ENCODE measurements at regions not wholly inside any gene's neighbourhood (a gene's known extent, or its start where the extent isn't known, plus 50 kb on each side); places are given as distances from the start of the nearest gene placed in this dataset.

DNA sequence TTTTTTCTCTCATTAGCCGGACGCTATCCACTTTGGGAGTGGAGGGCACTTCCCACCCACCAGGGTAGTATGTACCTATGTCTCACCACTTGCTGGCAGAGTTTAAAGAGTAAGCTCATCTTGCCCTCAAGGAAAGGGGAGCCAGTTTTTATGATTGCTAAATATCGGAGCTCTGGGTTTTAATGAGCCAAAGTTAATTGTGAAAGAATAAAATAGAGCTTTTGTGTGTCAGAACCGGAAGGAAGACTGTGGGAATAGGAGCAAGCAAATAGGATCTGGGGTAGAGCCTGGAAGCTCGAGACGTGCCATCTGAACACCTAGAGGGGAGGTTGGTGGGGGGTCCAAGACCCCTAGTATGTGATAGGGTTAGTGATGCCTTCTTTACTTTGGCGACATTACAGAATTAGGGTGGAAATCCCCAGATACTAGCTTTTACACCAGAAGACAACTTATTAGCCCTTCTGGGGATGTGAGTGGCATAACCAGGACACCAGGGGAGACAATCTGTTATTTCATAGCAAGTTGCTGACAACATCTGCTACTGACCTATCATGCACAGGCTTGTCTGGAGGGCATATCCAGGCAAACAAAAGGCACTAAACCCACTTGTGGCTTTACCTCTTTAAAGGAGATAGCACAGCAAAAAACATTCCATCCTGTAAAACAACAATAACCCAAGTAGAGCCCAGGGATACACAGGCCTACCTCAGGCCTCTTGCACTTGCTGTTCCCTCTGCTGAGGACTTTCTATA is 333.8 kb downstream of the ZNF621 start:
- no peak overlapping the region for H3K27ac ChIP-seq (ENCODE audit: low read depth, low read length)
- WGBS, 3 donors = 76 to 91% (median 85%) methylated on average over 7 of the region's 7 CpGs

GRCh38 chr3:40862946-40863345 is 336.4 kb upstream of the CTNNB1 start:
- no peak overlapping the region for H3K27ac ChIP-seq (ENCODE audit: low read depth, low read length)
- WGBS, 3 donors = 93 to 100% (median 96%) methylated on average over 2 of the region's 2 CpGs

DNA sequence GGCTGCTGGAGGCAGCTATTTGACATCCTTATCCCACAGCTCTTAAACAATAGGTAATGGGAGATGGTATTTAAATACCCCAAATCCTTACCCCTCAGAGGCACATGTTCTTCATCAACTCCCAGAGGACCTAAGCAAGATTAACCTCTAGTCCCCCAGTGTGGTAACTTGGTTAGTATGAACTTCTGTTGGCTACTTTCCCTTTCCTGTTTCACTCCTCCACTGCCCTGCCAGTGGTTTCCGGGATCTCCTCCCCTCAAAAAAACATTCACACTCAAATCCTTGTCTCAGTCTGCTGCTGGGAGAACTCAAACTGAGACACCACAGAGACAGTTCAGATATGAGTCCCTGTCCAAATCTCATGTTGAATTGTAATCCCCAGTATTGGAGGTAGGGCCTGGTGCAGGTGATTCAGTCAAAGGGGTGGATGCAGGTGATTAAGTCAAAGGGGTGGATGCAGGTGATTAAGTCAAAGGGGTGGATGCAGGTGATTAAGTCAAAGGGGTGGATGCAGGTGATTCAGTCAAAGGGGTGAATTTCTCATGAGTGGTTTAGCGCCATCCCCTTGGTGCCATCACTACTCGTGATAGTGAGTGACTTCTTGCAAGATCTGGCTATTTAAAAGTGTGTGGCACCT is 335.0 kb upstream of the CTNNB1 start:
- H3K27ac ChIP-seq (ENCODE audit: low read depth, low read length) = no peak overlapping the region
- 88 to 93% (median 89%) methylated on average over 3 of the region's 3 CpGs for WGBS, 3 donors

DNA sequence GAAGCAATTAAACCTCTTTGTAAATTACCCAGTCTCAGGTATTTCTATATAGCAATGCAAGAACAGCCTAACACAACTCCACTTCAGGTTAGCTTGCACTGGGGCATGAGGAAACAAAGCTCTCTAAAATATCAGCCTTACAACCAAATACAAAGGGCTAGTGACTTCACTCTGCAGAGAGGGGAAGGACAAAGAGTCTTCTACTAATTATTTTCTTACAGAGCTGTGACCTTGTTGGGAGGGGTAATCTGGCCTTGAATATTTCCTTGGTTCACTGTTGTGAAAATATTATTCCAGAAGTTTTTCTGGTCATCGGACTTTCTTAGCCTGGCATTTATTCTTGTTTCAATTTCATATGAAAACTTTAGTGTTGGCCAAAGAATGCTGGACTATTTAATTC is 334.4 kb upstream of the CTNNB1 start:
- WGBS, 3 donors = 53 to 60% (median 55%) methylated on average over 1 of the region's 1 CpG
- no peak overlapping the region for H3K27ac ChIP-seq (ENCODE audit: low read depth, low read length)

DNA sequence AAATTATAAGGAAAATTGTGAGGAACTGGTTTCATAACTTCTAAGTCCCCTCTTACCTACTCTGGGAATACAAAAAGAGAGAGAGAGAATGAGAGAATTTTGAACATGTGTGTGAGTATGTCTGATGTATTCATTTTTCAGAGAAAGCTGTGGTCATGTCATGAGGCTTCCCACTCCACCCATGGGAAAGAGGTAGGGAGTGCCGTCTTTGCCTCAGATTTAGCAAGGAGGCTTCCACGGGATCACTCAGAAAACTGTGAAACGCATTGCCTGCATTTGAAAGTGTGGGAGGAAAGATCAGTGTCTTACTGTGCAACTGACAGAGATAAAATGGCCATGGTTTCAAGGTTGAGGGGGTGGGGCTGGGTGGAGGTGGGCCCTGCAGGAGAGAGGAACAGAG is 331.5 kb upstream of the CTNNB1 start:
- WGBS, 3 donors = 80 to 81% (median 81%) methylated on average over 3 of the region's 3 CpGs
- no peak overlapping the region for H3K27ac ChIP-seq (ENCODE audit: low read depth, low read length)

DNA sequence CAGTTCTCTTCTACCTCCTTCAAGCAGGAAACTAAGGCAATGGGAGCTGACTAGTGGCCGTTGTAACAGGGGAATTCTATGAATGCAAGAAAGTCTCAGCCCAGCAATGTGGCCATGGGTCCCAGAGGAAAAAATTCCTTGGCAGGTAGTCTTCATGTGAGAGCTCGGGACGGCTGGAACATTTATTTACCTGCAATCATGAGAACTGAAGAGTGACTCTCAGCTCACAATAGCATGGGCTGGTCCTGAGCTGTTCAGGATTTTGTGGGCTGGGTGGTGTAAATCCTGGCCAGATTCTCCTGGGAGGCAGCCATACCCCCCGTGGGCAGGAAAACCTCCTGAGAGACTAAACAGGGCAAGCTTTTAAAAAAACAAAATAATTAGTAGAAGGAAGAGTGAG is 330.3 kb upstream of the CTNNB1 start:
- H3K27ac ChIP-seq (ENCODE audit: low read depth, low read length) = no peak overlapping the region
- WGBS, 3 donors = 63 to 67% (median 67%) methylated on average over 4 of the region's 4 CpGs

- H3K27ac ChIP-seq (ENCODE audit: low read depth, low read length) = no peak overlapping the region
- 72 to 86% (median 80%) methylated on average over 2 of the region's 2 CpGs for WGBS, 3 donors
Observed at GRCh38 chr3:40869939-40870338, 329.4 kb upstream of the CTNNB1 start.

GRCh38 chr3:40871394-40871793 is 327.9 kb upstream of the CTNNB1 start:
- WGBS, 3 donors = 61 to 83% (median 71%) methylated on average over 4 of the region's 4 CpGs
- no peak overlapping the region for H3K27ac ChIP-seq (ENCODE audit: low read depth, low read length)

DNA sequence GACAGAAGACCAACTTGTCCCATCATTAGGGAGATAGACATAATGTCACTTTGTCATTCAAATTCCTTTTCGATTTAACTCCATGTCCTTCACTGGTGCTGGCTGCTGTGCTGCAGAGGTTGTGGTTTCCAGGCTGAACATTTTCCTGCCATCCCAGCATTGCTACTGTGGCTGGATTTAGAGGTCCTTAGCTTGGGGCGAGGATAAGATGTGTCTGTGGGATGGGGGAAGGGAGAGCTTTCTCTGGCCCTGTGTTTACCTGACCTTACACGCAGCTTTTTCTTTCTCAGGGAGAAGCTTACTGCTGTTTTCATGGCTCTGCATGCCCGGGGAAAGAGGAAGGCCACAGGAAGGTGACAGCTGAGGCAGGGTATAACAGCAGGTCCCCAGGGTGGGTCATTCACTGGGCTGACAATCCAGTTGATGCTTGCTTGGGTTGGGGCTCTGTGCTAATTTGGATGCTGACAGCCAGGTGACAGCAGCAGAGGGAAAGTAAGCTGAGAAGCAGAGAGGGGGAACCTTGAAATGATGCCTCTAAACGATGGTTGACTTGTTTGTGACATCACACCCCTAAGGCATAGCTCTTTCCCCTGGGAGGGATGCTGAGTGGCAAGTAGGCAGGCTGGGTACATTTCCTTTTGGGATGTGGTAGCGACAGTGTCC is 326.9 kb upstream of the CTNNB1 start:
- H3K27ac ChIP-seq (ENCODE audit: low read depth, low read length) = no peak overlapping the region
- 60 to 82% (median 74%) methylated on average over 6 of the region's 6 CpGs for WGBS, 3 donors

DNA sequence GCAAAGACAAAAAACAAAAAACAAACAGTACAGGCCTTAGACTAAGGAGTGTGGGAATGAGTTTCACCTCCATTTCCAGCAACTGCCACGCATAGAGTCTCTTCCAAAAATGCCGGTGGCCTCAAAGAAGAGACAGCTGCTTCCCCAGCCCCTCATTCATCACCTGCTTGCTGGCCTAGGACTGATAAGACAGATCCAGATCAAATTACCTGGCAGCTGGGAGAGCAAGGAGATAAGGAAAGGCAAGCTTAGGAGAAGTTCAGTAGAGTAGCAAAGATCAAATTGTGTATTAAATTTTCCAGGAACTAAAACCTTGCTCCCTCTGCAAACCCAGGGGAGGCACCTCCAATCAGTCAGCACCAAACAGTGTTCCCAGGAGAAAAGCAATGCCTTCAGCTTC is 325.8 kb upstream of the CTNNB1 start:
- WGBS, 3 donors = 40 to 91% (median 85%) methylated on average over 2 of the region's 2 CpGs
- H3K27ac ChIP-seq (ENCODE audit: low read depth, low read length) = no peak overlapping the region

DNA sequence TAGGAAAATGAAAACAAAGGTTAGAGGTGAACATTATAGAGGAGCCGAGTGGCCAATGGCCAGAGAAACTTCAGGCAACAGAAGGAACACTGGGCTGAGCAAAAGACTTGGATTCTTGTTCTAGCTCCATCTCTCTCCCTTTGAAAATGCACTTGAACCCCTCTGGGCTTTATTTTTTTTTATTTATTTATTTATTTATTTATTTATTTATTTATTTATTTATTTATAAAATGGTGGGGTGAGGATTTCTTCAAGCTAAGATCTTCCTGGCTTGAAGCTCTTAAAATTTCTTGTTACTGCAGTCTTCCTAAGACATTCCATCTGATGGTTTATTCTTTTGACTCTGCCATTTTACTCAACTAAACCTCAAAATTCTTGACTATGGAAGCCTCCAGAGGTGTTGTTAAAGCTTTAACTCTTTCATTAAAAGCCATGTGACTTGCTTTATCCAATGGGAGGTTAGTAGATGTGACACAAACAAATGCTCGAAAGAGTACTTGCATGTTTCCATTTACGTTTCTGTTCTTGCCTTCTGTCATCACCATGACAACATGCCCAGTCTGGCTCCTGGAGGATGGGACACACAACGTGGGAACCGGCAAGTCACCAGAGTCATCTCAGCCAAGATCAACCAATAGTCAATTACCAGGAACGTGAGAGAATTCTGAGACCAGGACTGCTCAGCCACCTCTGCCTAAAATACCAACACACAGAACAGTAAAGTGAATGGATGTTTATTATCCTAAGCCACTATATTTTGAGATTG is 325.2 kb upstream of the CTNNB1 start:
- WGBS, 3 donors = 87 to 93% (median 92%) methylated on average over 6 of the region's 6 CpGs
- no peak overlapping the region for H3K27ac ChIP-seq (ENCODE audit: low read depth, low read length)

GRCh38 chr3:40875581-40875980 is 323.7 kb upstream of the CTNNB1 start:
- H3K27ac ChIP-seq (ENCODE audit: low read depth, low read length) = no peak overlapping the region
- WGBS, 3 donors = 86 to 95% (median 88%) methylated on average over 1 of the region's 1 CpG

- H3K27ac ChIP-seq (ENCODE audit: low read depth, low read length) = no peak overlapping the region
- WGBS, 3 donors = 89 to 94% (median 91%) methylated on average over 5 of the region's 5 CpGs
Observed at GRCh38 chr3:40876009-40876408, 323.3 kb upstream of the CTNNB1 start.

DNA sequence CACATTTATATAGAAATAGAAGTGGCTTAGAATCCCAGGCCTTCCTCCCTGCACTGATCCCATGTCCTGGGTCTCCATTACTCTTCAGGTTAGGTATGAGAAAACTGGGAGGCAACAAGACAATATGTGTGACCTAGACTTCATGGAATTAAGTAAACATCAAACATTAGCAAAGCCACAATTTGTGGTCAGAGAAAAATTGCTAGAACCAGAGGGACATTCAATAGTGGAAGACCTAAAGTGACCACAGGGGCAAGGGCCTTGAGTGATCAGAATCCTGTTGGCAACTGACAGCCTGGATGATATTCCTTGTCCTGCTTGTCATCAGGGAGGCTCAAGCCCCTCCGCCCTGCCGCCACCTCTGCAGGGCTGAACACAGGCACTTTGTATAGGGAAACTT is 322.8 kb upstream of the CTNNB1 start:
- 96 to 99% (median 97%) methylated on average over 2 of the region's 2 CpGs for WGBS, 3 donors
- no peak overlapping the region for H3K27ac ChIP-seq (ENCODE audit: low read depth, low read length)

- no peak overlapping the region for H3K27ac ChIP-seq (ENCODE audit: low read depth, low read length)
- 15 to 44% (median 34%) methylated on average over 11 of the region's 11 CpGs for WGBS, 3 donors
Observed at GRCh38 chr3:40877631-40878463, 321.5 kb upstream of the CTNNB1 start.

GRCh38 chr3:40878464-40878905 is 320.8 kb upstream of the CTNNB1 start:
- WGBS, 3 donors = 45 to 53% (median 50%) methylated on average over 3 of the region's 3 CpGs
- no peak overlapping the region for H3K27ac ChIP-seq (ENCODE audit: low read depth, low read length)

GRCh38 chr3:40885430-40885829 is 313.9 kb upstream of the CTNNB1 start:
- 87 to 98% (median 97%) methylated on average over 5 of the region's 5 CpGs for WGBS, 3 donors
- H3K27ac ChIP-seq (ENCODE audit: low read depth, low read length) = no peak overlapping the region

All from adipose tissue (tissue), 3 donors.